ENCODE measurements at regions not wholly inside any gene's neighbourhood (a gene's known extent, or its start where the extent isn't known, plus 50 kb on each side); places are given as distances from the start of the nearest gene placed in this dataset.

DNA sequence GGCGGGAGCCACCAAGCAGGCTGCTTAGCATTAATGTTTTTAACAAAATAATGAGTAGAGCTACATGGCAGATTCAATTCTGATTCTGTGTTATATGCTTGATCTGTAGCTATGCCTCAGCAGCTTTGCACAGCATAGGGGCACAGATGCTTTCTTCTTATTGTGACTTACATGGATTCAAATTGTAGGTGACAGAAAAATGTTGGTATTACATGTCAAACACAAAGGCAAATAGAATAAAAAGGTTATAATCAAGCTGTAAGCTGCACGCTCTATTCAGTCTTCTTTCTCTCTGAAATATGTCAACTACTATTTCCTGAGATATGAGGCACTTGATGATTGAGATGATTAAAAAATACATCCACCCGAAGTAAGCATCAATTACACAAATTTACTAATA lies 1573.8 kb downstream of the FAM181B start:
- no peak for DNase-seq
- Histone ChIP-seq H2BK15ac (ENCODE audit: low read depth, poor library complexity, severe bottlenecking) (no peak overlapping the region), H3K14ac (ENCODE audit: low read length in 2 of 2) (no peak overlapping the region), H2BK12ac (ENCODE audit: low read length in 2 of 2) (no peak overlapping the region), H3K4me3 (ENCODE audit: insufficient read depth in 1 of 2, low read depth in 1 of 2, low read length in 2 of 2) (no peak overlapping the region), H2BK120ac (ENCODE audit: low read depth, low read length) (no peak overlapping the region), H3K9me3 (ENCODE audit: control insufficient read depth, low read length) (no peaks in the 10 kb centered on the region), H4K8ac (ENCODE audit: low read length) (no peak overlapping the region), H3K79me1 (replicated peaks; ENCODE audit: low read length, poor library complexity, severe bottlenecking) (no peaks in the 10 kb centered on the region), H2AFZ (ENCODE audit: low read depth, low read length) (no peak overlapping the region), H4K91ac (ENCODE audit: low read length) (no peak overlapping the region), H3K4ac (ENCODE audit: low read depth in 1 of 2, low read length in 2 of 2) (no peak overlapping the region), H2AK5ac (ENCODE audit: low read length, severe bottlenecking) (no peak overlapping the region), H3K27me3 (ENCODE audit: control insufficient read depth in 1 of 2, insufficient read depth in 1 of 2, low read length in 2 of 2) (no peaks in the 10 kb centered on the region), H3K18ac (ENCODE audit: low read depth in 1 of 2, low read length in 2 of 2) (no peak overlapping the region), H3K23ac (ENCODE audit: low read length in 2 of 2) (no peak overlapping the region), H3K4me2 (ENCODE audit: low read length, poor library complexity, severe bottlenecking) (no peak overlapping the region), H3K4me1 (ENCODE audit: control insufficient read depth, insufficient read depth, low read depth, low read length) (no peaks in the 10 kb centered on the region), H3K36me3 (ENCODE audit: control insufficient read depth in 1 of 2, insufficient read depth in 2 of 2, low read depth in 1 of 2, low read length in 2 of 2) (no peaks in the 10 kb centered on the region), H2BK5ac (ENCODE audit: low read depth, low read length, poor library complexity, severe bottlenecking) (no peak overlapping the region), H3K27ac (ENCODE audit: low read length, poor library complexity, severe bottlenecking) (no peak overlapping the region), H3K9ac (ENCODE audit: low read length) (no peak overlapping the region)
- 72% methylated on average over 2 of the region's 3 CpGs for WGBS

DNA sequence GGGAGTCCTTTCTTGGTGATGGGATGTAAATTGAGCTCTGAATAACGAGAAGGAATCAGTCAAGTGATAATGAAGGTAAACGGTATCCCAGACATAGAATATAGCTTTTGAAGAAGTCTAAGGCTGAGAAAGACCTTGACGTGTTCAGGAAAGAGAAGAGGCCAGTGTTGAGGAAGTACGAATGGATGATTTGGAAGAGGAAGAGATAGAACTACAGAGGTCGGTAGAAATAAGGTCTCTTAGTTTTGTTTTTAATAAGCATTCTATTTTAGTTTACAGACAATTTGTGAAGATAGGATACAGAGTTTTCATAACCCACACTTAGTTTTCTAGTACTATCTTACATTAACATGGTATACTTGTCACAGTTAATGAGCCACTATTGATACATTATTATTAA lies 1598.1 kb downstream of the FAM181B start:
- Histone ChIP-seq H2AK5ac (ENCODE audit: low read length, severe bottlenecking) (no peak overlapping the region), H3K9ac (ENCODE audit: low read length) (no peak overlapping the region), H3K79me1 (replicated peaks; ENCODE audit: low read length, poor library complexity, severe bottlenecking) (no peaks in the 10 kb centered on the region), H2BK12ac (ENCODE audit: low read length in 2 of 2) (no peak overlapping the region), H3K27me3 (ENCODE audit: control insufficient read depth in 1 of 2, insufficient read depth in 1 of 2, low read length in 2 of 2) (no peaks in the 10 kb centered on the region), H3K4ac (ENCODE audit: low read depth in 1 of 2, low read length in 2 of 2) (no peak overlapping the region), H4K8ac (ENCODE audit: low read length) (no peak overlapping the region), H3K14ac (ENCODE audit: low read length in 2 of 2) (no peak overlapping the region), H2BK5ac (ENCODE audit: low read depth, low read length, poor library complexity, severe bottlenecking) (no peak overlapping the region), H3K9me3 (ENCODE audit: control insufficient read depth, low read length) (no peaks in the 10 kb centered on the region), H2AFZ (ENCODE audit: low read depth, low read length) (no peak overlapping the region), H3K23ac (ENCODE audit: low read length in 2 of 2) (no peak overlapping the region), H3K18ac (ENCODE audit: low read depth in 1 of 2, low read length in 2 of 2) (no peak overlapping the region), H3K4me2 (ENCODE audit: low read length, poor library complexity, severe bottlenecking) (no peak overlapping the region), H3K4me3 (ENCODE audit: insufficient read depth in 1 of 2, low read depth in 1 of 2, low read length in 2 of 2) (no peak overlapping the region), H3K4me1 (ENCODE audit: control insufficient read depth, insufficient read depth, low read depth, low read length) (no peaks in the 10 kb centered on the region), H2BK120ac (ENCODE audit: low read depth, low read length) (no peak overlapping the region), H3K27ac (ENCODE audit: low read length, poor library complexity, severe bottlenecking) (no peak overlapping the region), H3K36me3 (ENCODE audit: control insufficient read depth in 1 of 2, insufficient read depth in 2 of 2, low read depth in 1 of 2, low read length in 2 of 2) (no peaks in the 10 kb centered on the region), H4K91ac (ENCODE audit: low read length) (no peak overlapping the region), H2BK15ac (ENCODE audit: low read depth, poor library complexity, severe bottlenecking) (no peak overlapping the region)
- no peak for DNase-seq
- 85% methylated on average over 4 of the region's 5 CpGs for WGBS

DNA sequence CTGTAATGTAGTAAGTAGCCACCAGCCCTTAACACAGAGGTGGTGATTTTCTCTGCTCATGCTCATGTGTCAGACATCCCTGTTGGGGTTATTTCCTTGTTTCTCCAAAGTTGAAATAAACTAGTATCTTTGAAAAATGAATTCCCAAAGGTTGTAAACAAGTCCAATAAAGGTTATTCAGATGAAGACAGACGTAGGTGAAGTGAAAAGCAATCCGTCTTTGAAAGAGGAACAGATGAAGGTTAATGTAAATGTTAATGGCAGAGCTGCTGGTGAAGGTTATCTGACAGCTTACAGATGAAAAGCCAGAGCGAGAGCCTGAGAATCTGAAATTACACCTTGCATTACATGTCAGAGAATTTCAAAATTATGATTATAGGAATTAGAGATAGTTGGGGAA lies 1604.0 kb downstream of the FAM181B start:
- Histone ChIP-seq H2BK15ac (ENCODE audit: low read depth, poor library complexity, severe bottlenecking) (no peak overlapping the region), H3K79me1 (replicated peaks; ENCODE audit: low read length, poor library complexity, severe bottlenecking) (no peaks in the 10 kb centered on the region), H2AFZ (ENCODE audit: low read depth, low read length) (no peak overlapping the region), H3K27ac (ENCODE audit: low read length, poor library complexity, severe bottlenecking) (no peak overlapping the region), H2BK12ac (ENCODE audit: low read length in 2 of 2) (no peak overlapping the region), H4K91ac (ENCODE audit: low read length) (no peak overlapping the region), H2BK120ac (ENCODE audit: low read depth, low read length) (no peak overlapping the region), H2BK5ac (ENCODE audit: low read depth, low read length, poor library complexity, severe bottlenecking) (no peak overlapping the region), H3K9ac (ENCODE audit: low read length) (no peak overlapping the region), H3K23ac (ENCODE audit: low read length in 2 of 2) (no peak overlapping the region), H3K9me3 (ENCODE audit: control insufficient read depth, low read length) (no peaks in the 10 kb centered on the region), H3K4ac (ENCODE audit: low read depth in 1 of 2, low read length in 2 of 2) (no peak overlapping the region), H3K4me3 (ENCODE audit: insufficient read depth in 1 of 2, low read depth in 1 of 2, low read length in 2 of 2) (no peak overlapping the region), H2AK5ac (ENCODE audit: low read length, severe bottlenecking) (no peak overlapping the region), H3K14ac (ENCODE audit: low read length in 2 of 2) (no peak overlapping the region), H3K36me3 (ENCODE audit: control insufficient read depth in 1 of 2, insufficient read depth in 2 of 2, low read depth in 1 of 2, low read length in 2 of 2) (no peaks in the 10 kb centered on the region), H3K27me3 (ENCODE audit: control insufficient read depth in 1 of 2, insufficient read depth in 1 of 2, low read length in 2 of 2) (no peaks in the 10 kb centered on the region), H3K18ac (ENCODE audit: low read depth in 1 of 2, low read length in 2 of 2) (no peak overlapping the region), H4K8ac (ENCODE audit: low read length) (no peak overlapping the region), H3K4me2 (ENCODE audit: low read length, poor library complexity, severe bottlenecking) (no peak overlapping the region), H3K4me1 (ENCODE audit: control insufficient read depth, insufficient read depth, low read depth, low read length) (no peaks in the 10 kb centered on the region)
- DNase-seq, result no peak
- 52% methylated on average over 2 of the region's 3 CpGs for WGBS

DNA sequence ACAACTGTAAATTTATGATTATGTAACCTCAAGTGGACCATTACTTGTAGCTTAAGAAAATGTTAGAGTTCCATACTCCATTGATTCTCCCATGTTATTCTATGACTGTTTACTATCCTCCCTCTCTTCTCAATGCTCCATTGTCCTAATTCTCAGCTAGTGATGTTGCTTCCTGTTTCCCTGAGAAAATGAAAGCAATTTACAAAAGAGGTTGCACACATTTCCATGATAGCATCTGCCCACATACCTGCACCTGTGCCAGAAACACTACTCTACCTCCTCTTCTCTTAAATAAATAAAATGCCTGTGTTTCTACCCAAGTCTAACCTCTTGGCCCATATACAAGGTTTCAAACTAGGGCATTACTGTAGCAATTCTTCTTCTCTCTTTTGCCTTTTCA lies 1620.9 kb downstream of the FAM181B start:
- H4K8ac ChIP-seq (ENCODE audit: low read length), result no peak overlapping the region
- H3K4me2 ChIP-seq (ENCODE audit: low read length, poor library complexity, severe bottlenecking), result no peak overlapping the region
- H2BK5ac ChIP-seq (ENCODE audit: low read depth, low read length, poor library complexity, severe bottlenecking), result no peak overlapping the region
- no peak overlapping the region for H2BK120ac ChIP-seq (ENCODE audit: low read depth, low read length)
- H3K23ac ChIP-seq (ENCODE audit: low read length in 2 of 2), result no peak overlapping the region
- no peak overlapping the region for H2BK12ac ChIP-seq (ENCODE audit: low read length in 2 of 2)
- H3K9me3 ChIP-seq (ENCODE audit: control insufficient read depth, low read length), result no peaks in the 10 kb centered on the region
- no peak overlapping the region for H4K91ac ChIP-seq (ENCODE audit: low read length)
- H3K79me1 ChIP-seq (replicated peaks; ENCODE audit: low read length, poor library complexity, severe bottlenecking), result no peaks in the 10 kb centered on the region
- H3K4me1 ChIP-seq (ENCODE audit: control insufficient read depth, insufficient read depth, low read depth, low read length), result no peaks in the 10 kb centered on the region
- H3K36me3 ChIP-seq (ENCODE audit: control insufficient read depth in 1 of 2, insufficient read depth in 2 of 2, low read depth in 1 of 2, low read length in 2 of 2), result no peaks in the 10 kb centered on the region
- no peak overlapping the region for H2AK5ac ChIP-seq (ENCODE audit: low read length, severe bottlenecking)
- no peak overlapping the region for H2AFZ ChIP-seq (ENCODE audit: low read depth, low read length)
- H2BK15ac ChIP-seq (ENCODE audit: low read depth, poor library complexity, severe bottlenecking), result no peak overlapping the region
- no peaks in the 10 kb centered on the region for H3K27me3 ChIP-seq (ENCODE audit: control insufficient read depth in 1 of 2, insufficient read depth in 1 of 2, low read length in 2 of 2)
- no peak overlapping the region for H3K27ac ChIP-seq (ENCODE audit: low read length, poor library complexity, severe bottlenecking)
- H3K18ac ChIP-seq (ENCODE audit: low read depth in 1 of 2, low read length in 2 of 2), result no peak overlapping the region
- H3K14ac ChIP-seq (ENCODE audit: low read length in 2 of 2), result no peak overlapping the region
- no peak overlapping the region for H3K4me3 ChIP-seq (ENCODE audit: insufficient read depth in 1 of 2, low read depth in 1 of 2, low read length in 2 of 2)
- no peak for DNase-seq
- no peak overlapping the region for H3K4ac ChIP-seq (ENCODE audit: low read depth in 1 of 2, low read length in 2 of 2)
- H3K9ac ChIP-seq (ENCODE audit: low read length), result no peak overlapping the region
